Esophagus squamous epithelium (tissue), 4 donors: ENCODE measurements at regions not wholly inside any gene's neighbourhood (a gene's known extent, or its start where the extent isn't known, plus 50 kb on each side); places are given as distances from the start of the nearest gene placed in this dataset.

Experiments
- CTCF ChIP-seq, 6 experiments: fragments of 450-650 bp in 4 of 6; fragments of 200-600 bp in 2 of 6; sonication (generic) in 2 of 6; IDR thresholded peaks; one replicate each; pipeline ENCODE4 v1.5.1; 2016 to 2019; ENCODE audit warnings: antibody characterized with exemption in 6 of 6, mild to moderate bottlenecking in 4 of 6, moderate library complexity in 4 of 6
- POLR2A ChIP-seq, 4 donors: fragments of 450-650 bp; IDR thresholded peaks; one replicate each; pipeline ENCODE4 v1.6.1; 2017; ENCODE audit warnings: antibody characterized with exemption in 4 of 4, mild to moderate bottlenecking in 4 of 4, moderate library complexity in 3 of 4

DNA sequence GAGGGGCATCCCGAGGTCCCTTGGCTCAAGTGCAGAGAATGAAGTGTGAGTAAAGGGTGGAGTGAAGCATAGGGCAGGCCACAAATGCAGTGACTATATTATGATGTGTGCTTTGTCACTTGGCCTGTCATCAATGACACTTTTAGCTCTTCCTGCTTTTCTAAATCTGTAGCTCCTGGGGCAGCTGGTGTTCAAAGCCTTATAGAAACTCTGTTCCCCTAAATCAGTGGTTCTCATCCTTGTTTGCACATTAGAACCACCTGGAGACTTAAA is 135.6 kb upstream of the LGALSL start:
- no peak for TF ChIP-seq CTCF (IDR thresholded peaks at IDR 0.05)
- TF ChIP-seq POLR2A (IDR thresholded peaks at IDR 0.05) = no peak
